Activated gamma-delta T cell treated with Interleukin-2 at 50 U/mL for 16 hours (primary cell): ENCODE measurements at regions not wholly inside any gene's neighbourhood (a gene's known extent, or its start where the extent isn't known, plus 50 kb on each side); places are given as distances from the start of the nearest gene placed in this dataset.

ENCODE experiments used
- DNase-seq: peaks from one replicate; pipeline ENCODE4 v3.0.0-alpha.2; 2020

DNA sequence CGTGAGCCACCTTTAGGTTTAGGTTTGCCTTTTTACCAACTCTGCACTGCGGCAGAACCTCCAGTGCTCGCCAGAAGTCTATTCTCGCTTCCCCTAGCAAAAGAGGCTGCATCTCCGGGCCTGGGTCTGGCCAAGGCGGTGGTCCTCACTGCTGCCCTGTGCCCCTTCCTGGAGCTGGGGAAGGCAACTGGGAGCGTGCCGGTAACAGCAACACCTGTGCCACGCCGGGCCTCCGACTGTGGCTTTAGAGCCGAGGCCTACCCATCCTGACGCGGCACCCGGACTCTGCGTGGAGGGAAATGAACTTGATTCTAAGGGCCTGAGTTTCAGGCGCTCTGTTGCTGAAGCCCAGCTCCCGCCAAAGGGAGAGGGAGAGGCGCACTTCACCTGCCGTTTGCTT, 82.4 kb upstream of the SPATA31C2 start:
- no peak for DNase-seq

- DNase-seq, result no peak
Measured at GRCh38 chr9:88219601-88220000, 81.3 kb upstream of the SPATA31C2 start.

DNA sequence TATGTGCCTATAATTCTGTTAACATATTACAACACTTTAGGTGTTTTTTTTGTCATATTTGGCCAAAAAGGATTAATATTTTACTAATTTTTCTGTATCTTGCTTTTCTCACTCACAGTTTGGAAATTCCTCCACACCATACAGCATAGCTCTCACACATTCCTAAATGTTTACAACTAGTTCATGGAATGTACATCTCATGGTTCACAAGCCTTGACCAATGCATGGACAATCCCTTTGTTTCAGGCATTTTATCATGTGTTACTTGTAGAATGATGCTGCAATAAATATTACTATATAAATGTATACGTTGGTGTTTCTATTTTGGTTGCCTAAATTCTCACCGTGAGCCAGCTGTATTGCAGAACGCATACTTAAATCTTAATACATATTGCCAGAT, 80.5 kb upstream of the SPATA31C2 start:
- DNase-seq, result no peak

GRCh38 chr9:88216126-88216995, 78.1 kb upstream of the SPATA31C2 start:
- DNase-seq, result no peak

- DNase-seq, result no peak
Measured at GRCh38 chr9:88215196-88216125, 77.2 kb upstream of the SPATA31C2 start.

GRCh38 chr9:88202321-88202720, 64.0 kb upstream of the SPATA31C2 start:
- DNase-seq, result no peak

GRCh38 chr9:88198341-88198807, 60.1 kb upstream of the SPATA31C2 start:
- no peak for DNase-seq

DNA sequence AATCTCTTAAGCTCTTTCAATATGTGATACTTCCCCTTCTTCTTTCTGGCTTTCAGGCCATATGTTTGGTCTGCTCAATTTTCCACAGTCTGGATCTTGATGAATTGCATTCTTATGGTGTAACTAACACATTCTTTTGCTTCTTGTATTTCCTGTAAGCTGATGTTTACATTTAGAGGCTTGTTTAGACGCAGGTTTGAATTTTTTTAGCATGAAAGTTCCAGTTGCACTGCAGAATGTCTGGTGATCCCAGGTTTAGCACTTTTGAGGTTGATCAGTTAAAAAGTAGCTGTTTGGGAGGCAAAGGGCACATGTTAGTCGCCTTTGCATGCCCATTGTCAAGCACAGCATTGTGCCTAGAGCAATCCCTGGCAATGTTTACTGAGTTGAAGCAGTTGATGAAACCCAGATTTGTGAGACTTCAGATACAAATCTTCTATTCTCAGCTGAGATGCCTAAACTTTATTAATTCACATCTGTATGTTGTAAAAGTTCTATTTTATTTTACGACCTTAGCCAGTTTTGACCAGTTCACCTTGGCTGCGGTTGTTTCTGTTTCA, 59.6 kb upstream of the SPATA31C2 start:
- DNase-seq, result no peak

- no peak for DNase-seq
Measured at GRCh38 chr9:88197016-88197415, 58.7 kb upstream of the SPATA31C2 start.

DNA sequence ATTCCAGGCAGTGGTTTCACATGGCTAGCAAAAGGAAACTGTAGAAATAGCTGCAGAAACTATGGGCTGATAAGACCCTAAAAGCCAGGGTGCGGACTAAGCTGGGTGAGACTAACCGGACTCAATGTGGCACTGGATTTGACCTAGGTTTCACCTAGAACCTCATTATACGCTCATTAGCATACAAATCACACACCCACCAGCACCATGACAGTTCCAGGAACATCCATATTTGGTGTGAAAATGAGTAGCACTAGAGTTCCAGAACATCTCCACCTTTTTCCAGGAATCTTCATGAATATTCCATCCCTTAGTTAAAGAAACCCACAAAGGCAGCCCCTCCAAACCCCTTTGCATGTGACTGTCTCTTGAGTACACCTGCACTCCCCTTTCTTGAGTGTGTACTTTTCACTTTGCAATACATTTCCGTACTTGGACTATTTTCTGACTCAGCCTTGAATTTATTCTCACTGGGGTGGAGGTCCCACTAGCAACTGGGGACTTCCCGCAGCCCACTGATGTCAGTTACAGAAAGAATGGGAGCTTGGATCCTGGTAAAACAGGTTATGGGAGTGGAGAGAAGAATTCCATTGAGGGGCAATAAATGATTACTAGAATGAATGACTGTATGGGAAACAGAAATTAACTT, 58.0 kb upstream of the SPATA31C2 start:
- DNase-seq, result no peak

- DNase-seq, result no peak
Measured at GRCh38 chr9:88193766-88194165, 55.5 kb upstream of the SPATA31C2 start.

DNA sequence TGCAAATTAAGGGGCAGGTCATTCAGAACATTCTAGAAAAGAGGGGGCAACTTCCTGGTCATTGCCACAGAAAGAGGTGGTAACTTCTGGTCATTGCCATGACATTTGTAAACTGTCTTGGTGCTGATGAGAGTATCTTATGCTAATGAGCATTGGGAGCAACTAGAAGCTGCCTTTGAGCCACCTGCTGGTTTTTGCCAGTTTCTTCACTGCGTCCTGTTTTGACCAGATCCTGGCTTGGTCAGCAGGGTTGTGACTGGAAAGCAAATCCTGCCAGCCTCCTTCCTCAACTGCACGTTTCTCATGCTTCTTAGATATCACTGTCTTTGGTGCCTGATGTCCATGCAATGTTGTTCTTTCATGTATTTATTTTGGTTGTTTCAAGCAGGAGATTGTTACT, 53.2 kb upstream of the SPATA31C2 start:
- DNase-seq, result no peak

DNA sequence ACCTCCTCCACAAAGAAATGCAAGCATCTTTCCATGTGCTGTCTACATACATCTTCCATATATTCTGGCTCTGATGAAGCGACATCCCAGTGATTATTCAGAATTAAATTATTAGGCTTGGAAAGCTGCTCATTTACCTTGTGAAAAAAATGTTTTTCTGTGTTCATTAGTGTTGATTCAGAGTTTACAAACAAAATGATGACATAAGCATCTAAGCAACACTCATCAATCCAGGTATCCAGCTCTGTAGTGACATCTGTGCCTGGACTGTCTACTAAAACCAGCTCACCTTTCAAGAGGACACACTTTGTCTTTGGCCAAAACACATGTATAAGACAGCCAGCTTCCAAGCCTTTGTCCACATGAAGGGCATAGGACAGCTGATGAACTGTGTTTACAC, 51.1 kb upstream of the SPATA31C2 start:
- DNase-seq, result no peak
